Trophoblast cell (in vitro differentiated cells and primary cell): ENCODE measurements at regions not wholly inside any gene's neighbourhood (a gene's known extent, or its start where the extent isn't known, plus 50 kb on each side); places are given as distances from the start of the nearest gene placed in this dataset.

Experiments used
- DNase-seq, 2 donors: peaks; one replicate each; pipeline ENCODE4 v3.0.0-alpha.2; 2016
- H2AFZ ChIP-seq: 2 replicates; pipeline ENCODE4 v1.6.1; 2013; ENCODE audit warnings: low read length, moderate library complexity, mild to moderate bottlenecking; ENCODE audit not compliant: insufficient read depth, poor library complexity
- H2AK5ac ChIP-seq: 2 replicates; pipeline ENCODE4 v1.6.1; 2013; ENCODE audit warnings: mild to moderate bottlenecking, low read length
- H2BK120ac ChIP-seq: 2 replicates; pipeline ENCODE4 v1.6.1; 2013; ENCODE audit warnings: low read length, mild to moderate bottlenecking, moderate library complexity; ENCODE audit not compliant: insufficient read depth, poor library complexity
- H2BK12ac ChIP-seq: 2 replicates; pipeline ENCODE4 v1.6.1; 2013; ENCODE audit warnings: mild to moderate bottlenecking, low read length, moderate library complexity
- H2BK5ac ChIP-seq: 2 replicates; pipeline ENCODE4 v1.6.1; 2013; ENCODE audit warnings: low read length, low read depth, moderate library complexity, mild to moderate bottlenecking; ENCODE audit not compliant: poor library complexity
- H3K14ac ChIP-seq: 2 replicates; pipeline ENCODE4 v1.6.1; 2013; ENCODE audit warnings: mild to moderate bottlenecking, low read length
- H3K18ac ChIP-seq: 2 replicates; pipeline ENCODE4 v1.6.1; 2013; ENCODE audit warnings: mild to moderate bottlenecking, low read length
- H3K23ac ChIP-seq: 2 replicates; pipeline ENCODE4 v1.6.1; 2013; ENCODE audit warnings: low read length
- H3K27ac ChIP-seq: 2 replicates; pipeline ENCODE4 v1.5.1; 2013; ENCODE audit warnings: low read depth, mild to moderate bottlenecking, inconsistent platforms, low read length, moderate library complexity
- H3K27me3 ChIP-seq: 2 replicates; pipeline ENCODE4 v1.6.1; 2013; ENCODE audit warnings: inconsistent platforms, mild to moderate bottlenecking, low read length, moderate library complexity; ENCODE audit not compliant: insufficient read depth
- H3K36me3 ChIP-seq, 2 experiments: 1 replicate in 1 of 2; 2 replicates in 1 of 2; pipeline ENCODE4 v1.6.1; 2013; ENCODE audit warnings: low read length in 2 of 2, mild to moderate bottlenecking in 2 of 2, moderate library complexity in 1 of 2; ENCODE audit not compliant: insufficient read depth in 2 of 2, control insufficient read depth in 1 of 2
- H3K4ac ChIP-seq: 2 replicates; pipeline ENCODE4 v1.6.1; 2013; ENCODE audit warnings: low read depth, mild to moderate bottlenecking, low read length, moderate library complexity
- H3K4me1 ChIP-seq, 2 experiments: 1 replicate in 1 of 2; 2 replicates in 1 of 2; pipeline ENCODE4 v1.6.1; 2013; ENCODE audit warnings: low read length in 2 of 2, mild to moderate bottlenecking in 2 of 2, moderate library complexity in 1 of 2; ENCODE audit not compliant: insufficient read depth in 2 of 2, control insufficient read depth in 1 of 2
- H3K4me2 ChIP-seq: 2 replicates; pipeline ENCODE4 v1.6.1; 2013; ENCODE audit warnings: inconsistent platforms, mild to moderate bottlenecking, low read length, moderate library complexity
- H3K4me3 ChIP-seq: 2 replicates; pipeline ENCODE4 v1.5.1; 2013; ENCODE audit warnings: mild to moderate bottlenecking, low read depth, low read length, inconsistent platforms
- H3K79me1 ChIP-seq: one replicate; pipeline ENCODE4 v1.6.1; 2013; ENCODE audit warnings: low read length
- H3K79me2 ChIP-seq: 2 replicates; pipeline ENCODE4 v1.6.1; 2013; ENCODE audit warnings: low read length, mild to moderate bottlenecking; ENCODE audit not compliant: control insufficient read depth, insufficient read depth, poor library complexity
- H3K9ac ChIP-seq: 2 replicates; pipeline ENCODE4 v1.6.1; 2013; ENCODE audit warnings: mild to moderate bottlenecking, low read length
- H3K9me3 ChIP-seq: 2 replicates; pipeline ENCODE4 v1.6.1; 2013; ENCODE audit warnings: low read depth, mild to moderate bottlenecking, control low read depth, inconsistent platforms, low read length; ENCODE audit not compliant: insufficient read depth
- H4K12ac ChIP-seq: 2 replicates; pipeline ENCODE4 v1.6.1; 2013; ENCODE audit warnings: low read depth, mild to moderate bottlenecking, low read length, moderate library complexity
- H4K8ac ChIP-seq: 2 replicates; pipeline ENCODE4 v1.6.1; 2013; ENCODE audit warnings: low read depth, mild to moderate bottlenecking, low read length, moderate library complexity
- H4K91ac ChIP-seq: one replicate; pipeline ENCODE4 v1.6.1; 2013; ENCODE audit warnings: low read depth, mild to moderate bottlenecking, low read length, moderate library complexity
- WGBS: extraction: QIAGEN DNeasy Blood & Tissue Kit; methylation state at CpG from one replicate; pipeline ENCODE4 v1.1.7; 2013; ENCODE audit warnings: missing lambda C conversion rate; ENCODE audit not compliant: insufficient read length, insufficient coverage; ENCODE audit errors: extremely low coverage; 5-methylcytosine and 5-hydroxymethylcytosine counted together

- Histone ChIP-seq H3K36me3 (no peaks in the 10 kb centered on the region), H3K14ac (no peak overlapping the region), H3K79me2 (no peaks in the 10 kb centered on the region), H3K9me3 (no peaks in the 10 kb centered on the region), H3K4me2 (no peak overlapping the region), H2AFZ (no peak overlapping the region), H3K4me1 (no peaks in the 10 kb centered on the region), H3K4ac (no peak overlapping the region), H2BK5ac (no peak overlapping the region), H3K9ac (no peak overlapping the region), H4K12ac (no peak overlapping the region), H3K4me3 (no peak overlapping the region), H3K27me3 (no peaks in the 10 kb centered on the region), H2BK120ac (no peak overlapping the region), H3K27ac (no peak overlapping the region), H2BK12ac (no peak overlapping the region), H3K18ac (no peak overlapping the region), H4K91ac (no peak overlapping the region), H3K23ac (no peak overlapping the region), H3K79me1 (no peaks in the 10 kb centered on the region), H2AK5ac (no peak overlapping the region), H4K8ac (no peak overlapping the region)
- WGBS, result no CpG with 5 or more reads among the region's 1 CpG
- DNase-seq, result no peak
Measured at GRCh38 chr2:180672377-180672776, 308.0 kb upstream of the UBE2E3 start.

- H2BK120ac ChIP-seq, result no peak overlapping the region
- no peak overlapping the region for H3K4ac ChIP-seq
- no peaks in the 10 kb centered on the region for H3K79me2 ChIP-seq
- H3K14ac ChIP-seq, result no peak overlapping the region
- no CpG with 5 or more reads among the region's 4 CpGs for WGBS
- H3K4me3 ChIP-seq, result no peak overlapping the region
- H4K91ac ChIP-seq, result no peak overlapping the region
- DNase-seq, result no peak
- no peak overlapping the region for H3K23ac ChIP-seq
- H3K18ac ChIP-seq, result no peak overlapping the region
- H3K9ac ChIP-seq, result no peak overlapping the region
- no peak overlapping the region for H2BK5ac ChIP-seq
- no peak overlapping the region for H2AK5ac ChIP-seq
- H4K8ac ChIP-seq, result no peak overlapping the region
- H3K36me3 ChIP-seq, result no peaks in the 10 kb centered on the region
- no peaks in the 10 kb centered on the region for H3K79me1 ChIP-seq
- H2BK12ac ChIP-seq, result no peak overlapping the region
- no peaks in the 10 kb centered on the region for H3K27me3 ChIP-seq
- no peaks in the 10 kb centered on the region for H3K4me1 ChIP-seq
- H3K4me2 ChIP-seq, result no peak overlapping the region
- H3K9me3 ChIP-seq, result no peaks in the 10 kb centered on the region
- no peak overlapping the region for H4K12ac ChIP-seq
- no peak overlapping the region for H2AFZ ChIP-seq
- no peak overlapping the region for H3K27ac ChIP-seq
Measured at GRCh38 chr2:180670302-180671003, 310.0 kb upstream of the UBE2E3 start.

- no peaks in the 10 kb centered on the region for H3K36me3 ChIP-seq
- no peak overlapping the region for H2AK5ac ChIP-seq
- no peak overlapping the region for H2AFZ ChIP-seq
- H4K12ac ChIP-seq, result no peak overlapping the region
- H3K27ac ChIP-seq, result no peak overlapping the region
- no peak overlapping the region for H4K91ac ChIP-seq
- no peaks in the 10 kb centered on the region for H3K79me1 ChIP-seq
- H4K8ac ChIP-seq, result no peak overlapping the region
- no peaks in the 10 kb centered on the region for H3K27me3 ChIP-seq
- DNase-seq, result no peak
- H2BK120ac ChIP-seq, result no peak overlapping the region
- no peak overlapping the region for H2BK12ac ChIP-seq
- no peaks in the 10 kb centered on the region for H3K9me3 ChIP-seq
- H3K79me2 ChIP-seq, result no peaks in the 10 kb centered on the region
- no peak overlapping the region for H3K4me2 ChIP-seq
- no peak overlapping the region for H3K14ac ChIP-seq
- H3K23ac ChIP-seq, result no peak overlapping the region
- H3K4me3 ChIP-seq, result no peak overlapping the region
- no peaks in the 10 kb centered on the region for H3K4me1 ChIP-seq
- H3K18ac ChIP-seq, result no peak overlapping the region
- no CpG with 5 or more reads among the region's 2 CpGs for WGBS
- H3K4ac ChIP-seq, result no peak overlapping the region
- no peak overlapping the region for H2BK5ac ChIP-seq
- H3K9ac ChIP-seq, result no peak overlapping the region
Measured at GRCh38 chr2:180669016-180669415, 311.4 kb upstream of the UBE2E3 start.

- Histone ChIP-seq H3K4me2 (no peak overlapping the region), H3K36me3 (no peaks in the 10 kb centered on the region), H4K8ac (no peak overlapping the region), H2BK12ac (no peak overlapping the region), H3K4me3 (no peak overlapping the region), H3K18ac (no peak overlapping the region), H3K79me2 (no peaks in the 10 kb centered on the region), H3K27me3 (no peaks in the 10 kb centered on the region), H3K23ac (no peak overlapping the region), H3K14ac (no peak overlapping the region), H4K91ac (no peak overlapping the region), H3K27ac (no peak overlapping the region), H3K9ac (no peak overlapping the region), H3K79me1 (peaks cover 1% of the 10 kb centered on the region), H3K4ac (no peak overlapping the region), H2AK5ac (no peak overlapping the region), H4K12ac (no peak overlapping the region), H2AFZ (no peak overlapping the region), H2BK120ac (no peak overlapping the region), H3K4me1 (no peaks in the 10 kb centered on the region), H2BK5ac (no peak overlapping the region), H3K9me3 (no peaks in the 10 kb centered on the region)
- no peak for DNase-seq
- no CpG with 5 or more reads among the region's 2 CpGs for WGBS
Measured at GRCh38 chr2:180664507-180664906, 315.9 kb upstream of the UBE2E3 start.
